HEK293 (cell line): ENCODE measurements at regions not wholly inside any gene's neighbourhood (a gene's known extent, or its start where the extent isn't known, plus 50 kb on each side); places are given as distances from the start of the nearest gene placed in this dataset.
A peak's percentile ranks its signal among the peaks of the same experiment; 100 is the strongest.
"Not testable (repeated sequence)": the region's sequence is repeated elsewhere in the genome, so short reads cannot be mapped to it uniquely, and the experiment has no call there.

Experiments used
- CTCF ChIA-PET: fragments of 350-600 bp; formaldehyde crosslinking; extraction: SDS; loops from one replicate; lab custom pipeline; 2021; ENCODE audit warnings: antibody characterized with exemption; lab: Yijun Ruan, JAX
- POLR2A ChIA-PET: fragments of 300-600 bp; formaldehyde crosslinking; extraction: SDS; loops from one replicate; lab custom pipeline; 2020; ENCODE audit warnings: antibody characterized with exemption, inconsistent platforms; lab: Yijun Ruan, JAX
- H3K27ac ChIP-seq: fragments of 200-500 bp; sonication (Bioruptor generic); 2 replicates; pipeline ENCODE4 v1.5.1; 2014; ENCODE audit warnings: low read depth, low read length, control low read depth, inconsistent platforms; ENCODE audit errors: extremely low read depth
- H3K36me3 ChIP-seq, 2 experiments: fragments of 200-500 bp in 1 of 2; sonication (Bioruptor generic) in 1 of 2; 1 replicate in 1 of 2; 2 replicates in 1 of 2; pipeline ENCODE4 v1.5.1; 2014 to 2017; ENCODE audit warnings: inconsistent platforms in 2 of 2, low read length in 2 of 2; ENCODE audit not compliant: control insufficient read depth in 2 of 2, insufficient read depth in 1 of 2
- H3K4me1 ChIP-seq: fragments of 200-500 bp; sonication (Bioruptor generic); 2 replicates; pipeline ENCODE4 v1.5.1; 2014; ENCODE audit warnings: mild to moderate bottlenecking, low read length, inconsistent platforms; ENCODE audit not compliant: control insufficient read depth, insufficient read depth
- H3K4me3 ChIP-seq: 2 replicates; pipeline ENCODE4 v1.5.1; 2011; ENCODE audit warnings: low read depth, mild to moderate bottlenecking, control low read depth, low read length, moderate library complexity
- H3K9me3 ChIP-seq: fragments of 200-500 bp; sonication (Bioruptor generic); 2 replicates; pipeline ENCODE4 v1.5.1; 2014; ENCODE audit warnings: low read depth, low read length, inconsistent platforms; ENCODE audit not compliant: control insufficient read depth, insufficient read depth
- KLF1 ChIP-seq: fragments of 450-650 bp; formaldehyde crosslinking; IDR thresholded peaks from 2 replicates; pipeline ENCODE4 v1.5.1; 2016; ENCODE audit warnings: missing biosample characterization, missing genetic modification characterization
- KLF8 ChIP-seq: fragments of 450-650 bp; formaldehyde crosslinking; IDR thresholded peaks from 2 replicates; pipeline ENCODE4 v1.5.1; 2016; ENCODE audit warnings: missing biosample characterization, missing genetic modification characterization
- ZBTB21 ChIP-seq: fragments of 450-650 bp; formaldehyde crosslinking; IDR thresholded peaks from 2 replicates; pipeline ENCODE4 v1.5.1; 2017; ENCODE audit warnings: missing biosample characterization, missing genetic modification characterization
- ZBTB44 ChIP-seq: fragments of 450-650 bp; IDR thresholded peaks from 2 replicates; pipeline ENCODE4 v1.5.1; 2018; ENCODE audit warnings: missing biosample characterization, mild to moderate bottlenecking, missing genetic modification characterization
- ZNF169 ChIP-seq: fragments of 450-650 bp; formaldehyde crosslinking; IDR thresholded peaks from 2 replicates; pipeline ENCODE4 v1.5.1; 2016; ENCODE audit warnings: missing biosample characterization, missing genetic modification characterization
- ZNF24 ChIP-seq: fragments of 450-650 bp; formaldehyde crosslinking; IDR thresholded peaks from 2 replicates; pipeline ENCODE4 v1.5.1; 2016; ENCODE audit warnings: missing biosample characterization, missing genetic modification characterization
- ZNF311 ChIP-seq: fragments of 450-650 bp; formaldehyde crosslinking; IDR thresholded peaks from 2 replicates; pipeline ENCODE4 v1.5.1; 2017; ENCODE audit warnings: missing biosample characterization, missing genetic modification characterization, borderline replicate concordance
- ZNF366 ChIP-seq: fragments of 450-650 bp; formaldehyde crosslinking; conservative IDR thresholded peaks from 2 replicates; pipeline ENCODE4 v1.5.1; 2016; ENCODE audit warnings: missing biosample characterization, missing genetic modification characterization
- ZNF404 ChIP-seq: fragments of 450-650 bp; formaldehyde crosslinking; IDR thresholded peaks from 2 replicates; pipeline ENCODE4 v1.5.1; 2017; ENCODE audit warnings: missing biosample characterization, missing genetic modification characterization
- ZNF510 ChIP-seq: fragments of 450-650 bp; formaldehyde crosslinking; IDR thresholded peaks from 2 replicates; pipeline ENCODE4 v1.5.1; 2018; ENCODE audit warnings: mild to moderate bottlenecking, missing genetic modification characterization, missing biosample characterization; ENCODE audit not compliant: insufficient replicate concordance
- ZNF596 ChIP-seq: fragments of 450-650 bp; IDR thresholded peaks from 2 replicates; pipeline ENCODE4 v1.5.0; 2018; ENCODE audit warnings: missing biosample characterization, mild to moderate bottlenecking, missing genetic modification characterization, moderate library complexity
- ZNF843 ChIP-seq: fragments of 450-650 bp; formaldehyde crosslinking; IDR thresholded peaks from 2 replicates; pipeline ENCODE4 v1.5.1; 2016; ENCODE audit warnings: missing biosample characterization, missing genetic modification characterization
- ZSCAN4 ChIP-seq: fragments of 450-650 bp; formaldehyde crosslinking; IDR thresholded peaks from 2 replicates; pipeline ENCODE4 v1.5.1; 2017; ENCODE audit warnings: missing biosample characterization, missing genetic modification characterization
- TF ChIP-seq, protein P1 (sequence below): fragments of 450-650 bp; formaldehyde crosslinking; IDR thresholded peaks from 2 replicates; pipeline ENCODE4 v1.5.0; 2017; ENCODE audit warnings: missing biosample characterization, missing genetic modification characterization, borderline replicate concordance
- TF ChIP-seq, protein P2 (sequence below): fragments of 450-650 bp; formaldehyde crosslinking; IDR thresholded peaks from 2 replicates; pipeline ENCODE4 v1.5.1; 2016; ENCODE audit warnings: missing biosample characterization, missing genetic modification characterization
- TF ChIP-seq, protein P3 (sequence below): fragments of 450-650 bp; formaldehyde crosslinking; IDR thresholded peaks from 2 replicates; pipeline ENCODE4 v1.5.1; 2017; ENCODE audit warnings: missing biosample characterization, missing genetic modification characterization

GRCh38 chrX:1106478-1107210, 105.8 kb downstream of the CRLF2 start:
- TF ChIP-seq ZNF510 (no peak), KLF1 (tag by site-specific recombination) (no peak), ZNF169 (tag by site-specific recombination) (0 out of 2 replicates have a peak, but pooled peaks have one; percentile 6), ZNF404 (no peak), ZNF366 (tag by site-specific recombination) (peak; percentile 58), ZNF311 (tag by site-specific recombination) (no peak), ZNF596 (tag by site-specific recombination) (peak; percentile 93), ZNF24 (tag by site-specific recombination) (no peak), ZSCAN4 (no peak), KLF8 (tag by site-specific recombination) (no peak), ZNF843 (tag by site-specific recombination) (no peak), ZBTB21 (tag by site-specific recombination) (no peak)
- TF ChIP-seq, protein P1, sequence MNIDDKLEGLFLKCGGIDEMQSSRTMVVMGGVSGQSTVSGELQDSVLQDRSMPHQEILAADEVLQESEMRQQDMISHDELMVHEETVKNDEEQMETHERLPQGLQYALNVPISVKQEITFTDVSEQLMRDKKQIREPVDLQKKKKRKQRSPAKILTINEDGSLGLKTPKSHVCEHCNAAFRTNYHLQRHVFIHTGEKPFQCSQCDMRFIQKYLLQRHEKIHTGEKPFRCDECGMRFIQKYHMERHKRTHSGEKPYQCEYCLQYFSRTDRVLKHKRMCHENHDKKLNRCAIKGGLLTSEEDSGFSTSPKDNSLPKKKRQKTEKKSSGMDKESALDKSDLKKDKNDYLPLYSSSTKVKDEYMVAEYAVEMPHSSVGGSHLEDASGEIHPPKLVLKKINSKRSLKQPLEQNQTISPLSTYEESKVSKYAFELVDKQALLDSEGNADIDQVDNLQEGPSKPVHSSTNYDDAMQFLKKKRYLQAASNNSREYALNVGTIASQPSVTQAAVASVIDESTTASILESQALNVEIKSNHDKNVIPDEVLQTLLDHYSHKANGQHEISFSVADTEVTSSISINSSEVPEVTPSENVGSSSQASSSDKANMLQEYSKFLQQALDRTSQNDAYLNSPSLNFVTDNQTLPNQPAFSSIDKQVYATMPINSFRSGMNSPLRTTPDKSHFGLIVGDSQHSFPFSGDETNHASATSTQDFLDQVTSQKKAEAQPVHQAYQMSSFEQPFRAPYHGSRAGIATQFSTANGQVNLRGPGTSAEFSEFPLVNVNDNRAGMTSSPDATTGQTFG (tag by site-specific recombination), result no peak
- TF ChIP-seq, protein P2, sequence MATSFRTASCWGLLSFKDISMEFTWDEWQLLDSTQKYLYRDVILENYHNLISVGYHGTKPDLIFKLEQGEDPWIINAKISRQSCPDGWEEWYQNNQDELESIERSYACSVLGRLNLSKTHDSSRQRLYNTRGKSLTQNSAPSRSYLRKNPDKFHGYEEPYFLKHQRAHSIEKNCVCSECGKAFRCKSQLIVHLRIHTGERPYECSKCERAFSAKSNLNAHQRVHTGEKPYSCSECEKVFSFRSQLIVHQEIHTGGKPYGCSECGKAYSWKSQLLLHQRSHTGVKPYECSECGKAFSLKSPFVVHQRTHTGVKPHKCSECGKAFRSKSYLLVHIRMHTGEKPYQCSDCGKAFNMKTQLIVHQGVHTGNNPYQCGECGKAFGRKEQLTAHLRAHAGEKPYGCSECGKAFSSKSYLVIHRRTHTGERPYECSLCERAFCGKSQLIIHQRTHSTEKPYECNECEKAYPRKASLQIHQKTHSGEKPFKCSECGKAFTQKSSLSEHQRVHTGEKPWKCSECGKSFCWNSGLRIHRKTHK (tag by site-specific recombination), result no peak
- TF ChIP-seq, protein P3, sequence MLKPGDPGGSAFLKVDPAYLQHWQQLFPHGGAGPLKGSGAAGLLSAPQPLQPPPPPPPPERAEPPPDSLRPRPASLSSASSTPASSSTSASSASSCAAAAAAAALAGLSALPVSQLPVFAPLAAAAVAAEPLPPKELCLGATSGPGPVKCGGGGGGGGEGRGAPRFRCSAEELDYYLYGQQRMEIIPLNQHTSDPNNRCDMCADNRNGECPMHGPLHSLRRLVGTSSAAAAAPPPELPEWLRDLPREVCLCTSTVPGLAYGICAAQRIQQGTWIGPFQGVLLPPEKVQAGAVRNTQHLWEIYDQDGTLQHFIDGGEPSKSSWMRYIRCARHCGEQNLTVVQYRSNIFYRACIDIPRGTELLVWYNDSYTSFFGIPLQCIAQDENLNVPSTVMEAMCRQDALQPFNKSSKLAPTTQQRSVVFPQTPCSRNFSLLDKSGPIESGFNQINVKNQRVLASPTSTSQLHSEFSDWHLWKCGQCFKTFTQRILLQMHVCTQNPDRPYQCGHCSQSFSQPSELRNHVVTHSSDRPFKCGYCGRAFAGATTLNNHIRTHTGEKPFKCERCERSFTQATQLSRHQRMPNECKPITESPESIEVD (tag by site-specific recombination), result no peak
- Histone ChIP-seq H3K9me3 (no peaks in the 10 kb centered on the region), H3K4me3 (no peak overlapping the region), H3K27ac (no peak overlapping the region), H3K4me1 (no peaks in the 10 kb centered on the region), H3K36me3 (no peaks in the 10 kb centered on the region)
- ChIA-PET CTCF (no interaction called here), POLR2A (no interaction called here)

DNA sequence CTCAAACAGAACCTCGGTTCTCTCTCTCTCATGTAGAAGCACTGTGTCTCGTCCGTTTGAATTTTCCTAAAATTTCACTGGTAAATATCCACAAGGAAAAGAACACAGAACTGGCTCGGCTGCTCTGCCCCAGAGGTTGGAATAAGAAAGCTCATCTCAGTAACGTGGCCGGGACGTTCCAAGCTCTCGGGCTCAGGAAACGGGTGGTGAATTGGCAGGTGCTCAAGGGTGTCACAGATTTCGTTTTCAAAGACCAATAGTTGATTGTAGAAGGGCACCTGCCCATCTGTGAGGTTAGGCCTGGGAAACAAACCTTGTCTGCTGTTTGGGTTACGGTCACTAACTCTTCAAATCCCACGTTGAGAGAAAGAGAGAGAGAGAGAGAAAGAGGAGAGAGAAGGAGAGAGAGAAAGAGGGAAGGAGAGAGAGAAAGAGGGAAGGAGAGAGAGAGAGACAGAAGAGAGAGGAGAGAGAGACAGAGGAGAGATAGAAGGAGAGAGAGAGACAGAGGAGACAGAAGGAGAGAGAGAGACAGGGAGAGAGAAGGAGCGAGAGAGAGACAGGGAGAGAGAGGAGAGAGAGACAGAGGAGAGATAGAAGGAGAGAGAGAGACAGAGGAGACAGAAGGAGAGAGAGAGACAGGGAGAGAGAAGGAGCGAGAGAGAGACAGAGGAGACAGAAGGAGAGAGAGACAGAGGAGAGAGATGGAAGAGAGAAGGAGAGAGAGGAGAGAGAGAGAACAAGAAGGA, 106.6 kb downstream of the CRLF2 start:
- no peak overlapping the region for H3K27ac ChIP-seq
- no peaks in the 10 kb centered on the region for H3K4me1 ChIP-seq
- H3K36me3 ChIP-seq, result no peaks in the 10 kb centered on the region
- H3K4me3 ChIP-seq, result no peak overlapping the region
- CTCF ChIA-PET, result no interaction called here
- POLR2A ChIA-PET, result no interaction called here
- H3K9me3 ChIP-seq, result no peaks in the 10 kb centered on the region
- TF ChIP-seq ZNF596 (tag by site-specific recombination) (peak; percentile 92), ZBTB44 (tag by site-specific recombination) (no peak), ZNF169 (tag by site-specific recombination) (0 out of 2 replicates have a peak, but pooled peaks have one; percentile 15)

DNA sequence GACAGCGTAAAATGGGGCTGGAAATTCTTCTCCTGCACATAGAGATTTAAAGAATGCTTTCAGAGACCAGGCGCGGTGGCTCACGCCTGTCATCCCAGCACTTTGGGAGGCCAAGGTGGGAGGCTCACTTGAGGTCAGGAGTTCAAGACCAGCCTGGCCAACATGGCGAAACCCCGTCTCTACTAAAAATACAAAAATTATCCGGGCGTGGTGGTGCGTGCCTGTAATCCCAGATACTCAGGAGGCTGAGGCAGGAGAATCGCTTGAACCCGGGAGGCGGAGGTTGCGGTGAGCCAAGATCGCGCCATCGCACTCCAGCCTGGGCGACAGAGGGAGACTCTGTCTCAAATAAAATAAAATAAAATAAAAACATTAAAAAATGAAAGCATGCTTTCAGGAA, 107.4 kb downstream of the CRLF2 start:
- H3K27ac ChIP-seq, H3K4me1 ChIP-seq, POLR2A ChIA-PET, H3K9me3 ChIP-seq, H3K36me3 ChIP-seq, CTCF ChIA-PET, H3K4me3 ChIP-seq: not testable (repeated sequence)
